ENCODE measurements at regions not wholly inside any gene's neighbourhood (a gene's known extent, or its start where the extent isn't known, plus 50 kb on each side); places are given as distances from the start of the nearest gene placed in this dataset.

DNA sequence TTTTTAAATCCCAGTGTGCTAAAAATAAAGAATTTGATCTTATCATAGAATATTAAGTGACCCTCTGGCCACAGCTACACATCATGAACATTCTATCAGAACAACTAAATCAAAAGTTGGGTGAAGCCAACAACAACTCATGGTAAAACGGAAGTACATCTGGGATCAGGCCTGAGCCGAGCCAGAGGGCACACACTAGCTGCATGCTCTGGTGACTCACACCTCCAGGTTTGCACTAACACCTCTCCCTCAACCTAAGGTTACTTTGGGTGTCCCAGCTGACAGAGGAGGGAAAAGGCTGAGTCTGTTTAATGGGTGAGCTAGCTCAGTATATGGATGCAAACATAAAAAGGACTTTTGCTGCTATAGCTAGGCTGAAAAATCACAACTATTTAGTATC is 281.6 kb downstream of the HGF start:
- H3K27me3 ChIP-seq (ENCODE audit: insufficient read depth, low read length): no peaks in the 10 kb centered on the region
- H2AFZ ChIP-seq (ENCODE audit: low read length): no peak overlapping the region
- H3K27ac ChIP-seq (ENCODE audit: low read depth, low read length, poor library complexity, severe bottlenecking): no peak overlapping the region
- H3K4me3 ChIP-seq (ENCODE audit: low read depth, low read length, poor library complexity, severe bottlenecking): no peak overlapping the region
- H3K4me1 ChIP-seq (ENCODE audit: insufficient read depth, low read length, severe bottlenecking): no peaks in the 10 kb centered on the region
- H3K9ac ChIP-seq (ENCODE audit: low read length): no peak overlapping the region
- H3K9me2 ChIP-seq (ENCODE audit: low read depth, low read length): no peaks in the 10 kb centered on the region
- H3K36me3 ChIP-seq (ENCODE audit: insufficient read depth, low read length): no peaks in the 10 kb centered on the region
- TF ChIP-seq, protein P1, sequence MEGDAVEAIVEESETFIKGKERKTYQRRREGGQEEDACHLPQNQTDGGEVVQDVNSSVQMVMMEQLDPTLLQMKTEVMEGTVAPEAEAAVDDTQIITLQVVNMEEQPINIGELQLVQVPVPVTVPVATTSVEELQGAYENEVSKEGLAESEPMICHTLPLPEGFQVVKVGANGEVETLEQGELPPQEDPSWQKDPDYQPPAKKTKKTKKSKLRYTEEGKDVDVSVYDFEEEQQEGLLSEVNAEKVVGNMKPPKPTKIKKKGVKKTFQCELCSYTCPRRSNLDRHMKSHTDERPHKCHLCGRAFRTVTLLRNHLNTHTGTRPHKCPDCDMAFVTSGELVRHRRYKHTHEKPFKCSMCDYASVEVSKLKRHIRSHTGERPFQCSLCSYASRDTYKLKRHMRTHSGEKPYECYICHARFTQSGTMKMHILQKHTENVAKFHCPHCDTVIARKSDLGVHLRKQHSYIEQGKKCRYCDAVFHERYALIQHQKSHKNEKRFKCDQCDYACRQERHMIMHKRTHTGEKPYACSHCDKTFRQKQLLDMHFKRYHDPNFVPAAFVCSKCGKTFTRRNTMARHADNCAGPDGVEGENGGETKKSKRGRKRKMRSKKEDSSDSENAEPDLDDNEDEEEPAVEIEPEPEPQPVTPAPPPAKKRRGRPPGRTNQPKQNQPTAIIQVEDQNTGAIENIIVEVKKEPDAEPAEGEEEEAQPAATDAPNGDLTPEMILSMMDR (IDR thresholded peaks at IDR 0.05; ENCODE audit: low read length): no peak
- TF ChIP-seq EZH2 (IDR thresholded peaks at IDR 0.05; ENCODE audit: borderline replicate concordance, low read length): no peak
- H3K4me2 ChIP-seq (ENCODE audit: low read length): no peak overlapping the region
- H3K79me2 ChIP-seq (ENCODE audit: insufficient read depth, low read length): no peaks in the 10 kb centered on the region
- H3F3A ChIP-seq (ENCODE audit: insufficient read depth, low read length): no peaks in the 10 kb centered on the region
- no peaks in the 10 kb centered on the region for H4K20me1 ChIP-seq (ENCODE audit: insufficient read depth, low read length)
- H3K9me3 ChIP-seq (ENCODE audit: low read length): no peaks in the 10 kb centered on the region

DNA sequence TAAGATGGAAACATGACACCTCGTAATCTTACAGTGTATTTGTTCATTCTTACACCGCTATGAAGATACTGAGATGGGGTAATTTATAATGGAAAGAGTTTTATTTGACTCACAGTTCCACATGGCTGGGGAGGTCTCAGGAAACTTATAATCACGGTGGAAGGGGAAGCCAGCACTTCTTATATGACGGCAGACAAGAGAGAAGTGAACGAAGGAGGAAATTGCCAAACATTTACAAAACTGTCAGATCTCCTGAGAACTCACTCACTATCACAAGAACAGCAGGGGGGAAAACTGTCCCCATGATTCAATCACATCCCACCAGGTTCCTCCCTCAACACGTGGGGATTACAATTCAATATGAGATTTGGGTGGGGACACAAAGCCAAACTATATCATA is 282.3 kb downstream of the HGF start:
- H3K36me3 ChIP-seq (ENCODE audit: insufficient read depth, low read length): no peaks in the 10 kb centered on the region
- TF ChIP-seq, protein P1 (IDR thresholded peaks at IDR 0.05; ENCODE audit: low read length): no peak
- no peak for TF ChIP-seq EZH2 (IDR thresholded peaks at IDR 0.05; ENCODE audit: borderline replicate concordance, low read length)

DNA sequence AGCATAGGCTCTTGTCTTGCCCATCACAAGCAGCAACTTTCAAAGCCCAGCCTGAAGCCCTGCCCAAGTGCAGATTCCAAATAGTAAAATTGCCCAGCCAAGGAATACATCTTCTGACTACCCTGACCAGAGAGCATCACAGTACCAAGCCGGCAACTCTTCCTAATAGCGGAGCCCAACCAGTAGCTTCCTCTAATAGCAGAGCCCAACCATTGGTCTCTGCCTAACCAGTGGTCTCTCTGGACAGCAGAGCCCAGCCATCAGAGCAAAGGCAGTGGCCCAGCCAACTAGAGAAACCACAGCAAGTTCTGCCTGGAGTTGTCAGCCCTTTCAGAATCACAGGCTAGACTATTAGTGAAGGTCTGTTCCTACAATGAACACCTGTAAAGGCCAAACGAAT is 285.6 kb downstream of the HGF start:
- Histone ChIP-seq H3K9me2 (ENCODE audit: low read depth, low read length) (no peaks in the 10 kb centered on the region), H3K4me2 (ENCODE audit: low read length) (no peak overlapping the region), H4K20me1 (ENCODE audit: insufficient read depth, low read length) (no peaks in the 10 kb centered on the region), H3K27me3 (ENCODE audit: insufficient read depth, low read length) (no peaks in the 10 kb centered on the region), H3F3A (ENCODE audit: insufficient read depth, low read length) (no peaks in the 10 kb centered on the region), H2AFZ (ENCODE audit: low read length) (no peak overlapping the region), H3K9me3 (ENCODE audit: low read length) (no peaks in the 10 kb centered on the region), H3K4me1 (ENCODE audit: insufficient read depth, low read length, severe bottlenecking) (no peaks in the 10 kb centered on the region), H3K4me3 (ENCODE audit: low read depth, low read length, poor library complexity, severe bottlenecking) (no peak overlapping the region), H3K9ac (ENCODE audit: low read length) (no peak overlapping the region), H3K36me3 (ENCODE audit: insufficient read depth, low read length) (no peaks in the 10 kb centered on the region), H3K27ac (ENCODE audit: low read depth, low read length, poor library complexity, severe bottlenecking) (no peak overlapping the region), H3K79me2 (ENCODE audit: insufficient read depth, low read length) (no peaks in the 10 kb centered on the region)
- TF ChIP-seq, protein P1 (IDR thresholded peaks at IDR 0.05; ENCODE audit: low read length): no peak
- TF ChIP-seq EZH2 (IDR thresholded peaks at IDR 0.05; ENCODE audit: borderline replicate concordance, low read length): no peak

More for the DNA sequence above, 282.3 kb downstream of the HGF start:
- no peaks in the 10 kb centered on the region for H4K20me1 ChIP-seq (ENCODE audit: insufficient read depth, low read length)
- H3K79me2 ChIP-seq (ENCODE audit: insufficient read depth, low read length): no peaks in the 10 kb centered on the region
- no peaks in the 10 kb centered on the region for H3K9me2 ChIP-seq (ENCODE audit: low read depth, low read length)
- no peaks in the 10 kb centered on the region for H3K4me1 ChIP-seq (ENCODE audit: insufficient read depth, low read length, severe bottlenecking)
- no peaks in the 10 kb centered on the region for H3F3A ChIP-seq (ENCODE audit: insufficient read depth, low read length)
- no peak overlapping the region for H3K4me3 ChIP-seq (ENCODE audit: low read depth, low read length, poor library complexity, severe bottlenecking)
- no peak overlapping the region for H3K27ac ChIP-seq (ENCODE audit: low read depth, low read length, poor library complexity, severe bottlenecking)
- H3K9me3 ChIP-seq (ENCODE audit: low read length): no peaks in the 10 kb centered on the region
- H3K27me3 ChIP-seq (ENCODE audit: insufficient read depth, low read length): no peaks in the 10 kb centered on the region
- no peak overlapping the region for H3K9ac ChIP-seq (ENCODE audit: low read length)
- no peak overlapping the region for H2AFZ ChIP-seq (ENCODE audit: low read length)
- H3K4me2 ChIP-seq (ENCODE audit: low read length): no peak overlapping the region

All from OCI-LY1 (cell line).